HK-2 (cell line): ENCODE measurements at regions not wholly inside any gene's neighbourhood (a gene's known extent, or its start where the extent isn't known, plus 50 kb on each side); places are given as distances from the start of the nearest gene placed in this dataset.

Experiments
- DNase-seq: peaks from one replicate; pipeline ENCODE4 v3.0.0-alpha.2; 2018; ENCODE audit not compliant: unreplicated experiment

- no peak for DNase-seq
These were observed 63.7 kb downstream of the SPCS3 start for GRCh38 chr4:176383273-176384077.

- no peak for DNase-seq
These were observed 65.8 kb downstream of the SPCS3 start for GRCh38 chr4:176385601-176386000.

GRCh38 chr4:176387571-176387970, 67.8 kb downstream of the SPCS3 start:
- DNase-seq: no peak

DNA sequence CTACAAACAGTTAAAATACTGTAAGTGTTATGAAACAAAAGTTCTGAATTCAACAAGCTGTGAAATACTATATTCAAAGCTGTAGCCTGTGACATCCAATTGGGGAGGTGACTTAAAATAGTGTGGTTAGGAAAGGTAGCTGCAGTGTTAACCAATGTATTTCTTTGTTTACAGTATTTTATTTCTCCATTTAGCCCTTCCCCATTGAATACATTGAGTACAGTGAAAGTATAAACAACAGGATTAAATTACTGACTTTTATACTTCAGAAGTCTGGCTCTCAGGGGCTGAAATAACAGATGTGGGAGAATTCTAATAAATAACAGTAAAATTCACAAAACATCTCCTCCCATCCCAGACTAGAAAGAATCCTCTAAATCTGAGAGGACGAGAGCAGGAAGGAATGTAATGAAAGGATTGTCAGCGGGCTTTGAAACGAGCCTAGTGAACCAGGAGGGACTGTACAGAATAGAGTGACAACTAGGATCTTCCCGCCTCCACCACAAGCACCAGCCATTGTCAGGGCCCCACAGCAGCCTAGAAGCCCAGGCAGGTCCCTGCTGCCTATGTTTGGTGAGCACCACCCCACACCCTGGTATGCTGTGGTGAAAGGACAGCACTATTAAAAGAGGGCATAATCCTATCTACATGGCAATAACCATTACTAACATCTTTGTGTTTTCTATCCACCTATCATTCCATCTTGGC, 73.7 kb downstream of the SPCS3 start:
- DNase-seq: no peak

GRCh38 chr4:176400816-176401461, 81.2 kb downstream of the SPCS3 start:
- no peak for DNase-seq

GRCh38 chr4:176404621-176405020, 84.9 kb downstream of the SPCS3 start:
- DNase-seq: no peak

- DNase-seq: no peak
These were observed 86.5 kb downstream of the SPCS3 start for GRCh38 chr4:176406297-176406696.

- DNase-seq: no peak
These were observed 87.0 kb downstream of the SPCS3 start for GRCh38 chr4:176406736-176407135.

DNA sequence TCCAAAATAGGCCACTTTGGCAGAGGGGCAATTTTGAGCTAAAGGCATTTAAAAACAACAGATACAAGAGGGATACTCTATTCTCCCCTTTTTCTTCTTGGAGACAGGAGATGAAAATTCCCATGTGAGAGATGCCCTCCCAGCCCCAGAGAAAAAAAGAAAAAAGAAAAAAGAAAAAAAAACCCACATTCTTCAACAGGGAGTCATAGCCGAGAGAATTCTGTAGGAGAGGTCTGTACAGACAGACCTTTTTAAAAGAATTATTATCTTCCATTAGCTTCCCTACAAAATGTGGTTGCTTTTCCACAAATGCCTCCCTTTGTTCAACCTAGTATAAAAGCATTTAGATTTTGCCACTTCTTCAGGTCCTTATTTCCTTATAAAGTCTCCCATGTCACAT, 89.9 kb downstream of the SPCS3 start:
- DNase-seq: no peak

- DNase-seq: no peak
These were observed 93.4 kb downstream of the SPCS3 start for GRCh38 chr4:176413171-176413570.

GRCh38 chr4:176422001-176422400, 102.2 kb downstream of the SPCS3 start:
- DNase-seq: no peak

- DNase-seq: no peak
These were observed 102.7 kb downstream of the SPCS3 start for GRCh38 chr4:176422511-176422910.

DNA sequence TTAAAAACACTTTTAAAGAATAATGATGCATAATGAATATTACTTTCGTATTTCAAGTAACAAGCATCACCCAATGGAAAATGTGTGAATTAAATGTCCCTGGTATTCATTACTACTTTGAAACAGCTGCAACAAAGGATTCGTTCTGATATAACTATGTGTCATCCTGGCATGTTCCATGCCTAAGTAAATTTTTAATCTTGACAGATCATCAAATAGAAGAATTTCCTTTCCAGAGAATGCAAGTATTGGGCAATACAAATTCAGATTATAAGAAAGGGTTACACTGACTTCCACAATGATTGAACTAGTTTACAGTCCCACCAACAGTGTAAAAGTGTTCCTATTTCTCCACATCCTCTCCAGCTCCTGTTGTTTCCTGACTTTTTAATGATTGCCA, 105.3 kb downstream of the SPCS3 start:
- DNase-seq: no peak

DNA sequence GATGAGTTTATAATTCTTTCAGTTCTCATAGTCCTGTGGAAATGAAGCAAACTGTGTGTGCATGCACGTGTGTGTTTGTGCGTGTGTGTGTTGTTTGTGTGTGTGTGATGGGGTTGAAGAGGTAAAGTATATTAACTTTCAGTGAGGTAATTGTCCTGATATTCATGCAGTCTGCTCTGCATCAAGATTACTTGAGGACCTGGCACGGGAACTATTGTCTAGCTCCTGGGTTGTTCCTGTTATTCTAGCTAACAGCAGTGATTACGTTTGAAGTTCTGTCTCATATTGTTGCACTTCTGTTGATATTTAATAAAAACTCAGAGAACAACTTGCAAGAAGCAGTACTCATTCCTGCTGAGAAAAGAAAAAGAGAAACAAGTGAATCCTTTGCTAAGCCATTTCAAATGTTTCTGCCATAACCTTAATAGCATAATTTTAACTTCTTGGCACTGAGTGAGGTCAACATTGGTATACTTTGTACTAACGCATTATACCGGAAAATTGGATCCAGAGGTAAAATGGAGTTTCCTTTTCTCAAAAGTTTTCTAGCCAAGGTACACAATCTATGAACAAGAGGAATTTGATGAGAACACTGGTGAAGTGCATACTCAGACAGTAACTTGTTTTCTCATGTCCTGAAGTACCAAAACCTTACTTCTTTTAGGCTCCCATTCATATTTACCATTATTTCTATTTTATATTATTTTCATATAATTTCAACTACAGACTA, 113.2 kb downstream of the SPCS3 start:
- no peak for DNase-seq

DNA sequence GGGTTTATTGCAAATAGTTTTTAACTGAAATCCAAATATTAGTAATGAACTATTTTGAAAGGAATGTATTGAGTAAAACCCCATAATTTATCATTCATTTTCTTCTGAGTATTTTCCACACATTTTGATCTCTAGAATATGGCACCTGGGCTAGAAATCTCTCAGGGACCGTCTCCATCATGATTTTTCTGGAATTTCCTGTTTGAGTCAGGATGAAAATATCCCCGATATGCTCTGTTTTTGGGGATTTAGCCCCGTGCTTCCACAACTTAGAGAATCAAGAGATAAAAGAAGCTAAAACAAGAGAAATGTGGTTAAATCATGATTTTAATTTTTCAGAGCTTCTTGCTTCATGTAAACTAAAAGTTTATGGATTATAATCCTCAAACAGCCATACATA, 114.2 kb downstream of the SPCS3 start:
- DNase-seq: no peak

DNA sequence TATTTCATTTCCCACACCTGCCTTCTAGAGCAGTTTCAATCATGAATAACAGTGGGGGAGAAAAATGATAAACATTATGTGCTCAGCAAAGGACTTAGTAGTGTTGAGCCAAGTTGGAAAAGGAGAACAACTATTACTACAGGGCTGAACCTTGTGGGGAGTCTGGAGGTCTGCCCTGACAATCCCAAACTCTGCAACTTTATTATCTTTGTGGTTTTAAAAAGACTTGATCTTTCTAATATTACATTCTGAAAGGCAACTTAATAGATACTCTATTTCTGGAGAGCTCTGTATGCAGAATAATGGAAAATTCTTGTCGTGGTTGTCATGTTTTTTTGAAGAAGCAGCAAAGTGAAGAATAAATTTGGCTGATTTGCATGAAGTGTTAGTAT, 116.1 kb downstream of the SPCS3 start:
- no peak for DNase-seq

DNA sequence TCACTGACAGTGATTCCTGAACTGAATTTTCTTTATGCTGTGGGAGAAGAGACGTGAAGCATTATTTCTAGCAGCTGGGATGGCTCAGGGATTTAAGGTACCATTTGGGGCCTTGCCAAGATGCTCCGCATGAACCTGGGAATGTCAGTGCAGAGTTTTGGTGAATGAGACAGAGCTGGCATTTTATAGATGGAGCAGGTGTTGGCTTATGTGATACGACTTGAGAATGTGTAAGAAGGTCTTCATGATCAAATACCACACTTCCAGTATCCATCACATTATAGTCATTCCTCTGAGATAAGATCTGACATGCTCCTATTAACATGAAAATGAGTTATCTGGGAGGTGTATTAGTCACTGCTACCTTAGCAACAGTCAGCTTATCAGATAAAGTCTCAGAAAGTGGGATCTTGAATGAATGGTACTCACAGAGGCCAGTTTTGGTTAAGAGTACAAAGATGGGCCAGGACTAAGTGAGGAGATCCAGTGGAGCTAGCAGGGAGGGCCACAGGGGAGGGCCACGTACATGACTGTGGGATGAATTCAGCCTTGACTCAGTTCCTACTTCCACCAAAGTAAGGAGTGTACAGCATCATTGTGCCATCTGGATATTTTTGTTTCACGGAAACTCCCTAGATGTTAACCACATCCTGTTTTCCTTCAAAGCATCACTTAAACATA, 116.7 kb downstream of the SPCS3 start:
- no peak for DNase-seq

DNA sequence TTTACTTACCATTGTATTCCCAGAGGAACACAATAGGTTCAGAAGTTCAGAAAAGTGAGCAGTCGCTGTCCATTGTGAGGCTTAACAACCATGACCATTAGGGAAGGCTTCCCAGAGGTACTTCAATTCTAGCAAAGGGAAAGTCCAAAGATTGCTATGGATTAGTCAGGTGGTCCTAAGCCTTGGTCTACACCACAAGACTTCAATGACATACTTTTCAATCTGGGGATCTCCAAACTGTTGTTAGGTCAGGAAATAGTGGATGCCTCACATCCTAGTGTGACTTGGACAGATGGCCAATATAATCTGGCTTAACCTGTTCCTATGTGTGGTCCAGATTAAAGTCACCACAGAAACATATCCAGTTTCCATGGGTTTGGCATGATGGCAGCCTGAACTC, 118.0 kb downstream of the SPCS3 start:
- DNase-seq: no peak

DNA sequence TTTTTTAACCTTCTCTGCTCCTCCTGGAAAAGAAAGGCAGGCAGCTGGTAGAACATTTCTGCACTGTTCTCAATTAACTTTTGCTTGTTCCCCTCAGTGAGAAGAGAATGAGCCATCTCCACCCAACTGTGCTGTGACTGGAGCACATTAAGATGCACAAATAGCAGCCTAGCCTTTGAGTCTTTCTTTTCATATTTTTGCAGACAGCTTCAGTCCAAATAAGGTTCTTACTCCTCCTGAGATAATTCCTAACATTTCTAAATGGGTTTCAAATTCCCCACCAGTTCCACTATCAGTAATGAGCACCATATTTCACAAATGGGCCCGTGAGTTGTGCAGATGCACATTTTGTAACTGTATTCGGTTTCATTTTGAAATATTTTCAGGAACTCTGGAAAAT, 118.6 kb downstream of the SPCS3 start:
- DNase-seq: no peak

DNA sequence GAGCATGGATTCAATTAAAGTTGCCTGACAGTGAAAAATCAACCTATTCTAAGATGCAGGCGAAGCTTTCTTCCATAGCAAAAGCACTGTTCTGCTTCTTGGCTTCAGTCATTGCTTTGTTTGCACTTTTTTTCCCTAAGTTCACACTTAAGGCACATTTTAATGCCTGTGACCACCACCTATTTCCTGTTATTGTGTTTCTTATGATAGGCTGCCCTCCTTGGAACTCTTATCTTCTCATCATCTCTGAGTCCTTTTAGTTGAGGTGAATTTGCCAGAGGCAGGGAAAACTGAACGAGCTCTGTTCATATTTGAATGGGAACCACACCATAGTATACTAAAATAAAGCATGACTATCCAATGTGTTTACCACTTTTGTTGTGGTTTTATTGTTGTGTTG, 119.8 kb downstream of the SPCS3 start:
- DNase-seq: no peak

DNA sequence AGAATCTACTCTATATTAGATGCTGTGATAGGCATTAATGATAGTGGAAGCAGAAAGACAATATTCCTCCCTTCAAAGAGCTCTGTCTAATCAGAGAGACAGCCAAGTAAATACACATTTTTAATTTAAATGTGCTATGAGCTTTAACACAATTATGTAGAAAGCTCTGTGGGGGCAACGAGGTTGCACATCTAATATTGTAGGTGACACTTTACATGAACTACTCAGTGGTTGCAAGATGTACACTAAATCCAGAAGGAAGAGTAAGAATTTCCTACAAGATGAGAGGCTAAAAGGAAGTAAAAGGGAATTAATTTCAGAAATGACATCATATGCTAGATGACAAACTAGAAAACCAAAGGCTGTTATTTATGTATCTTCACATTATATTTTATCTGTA, 120.9 kb downstream of the SPCS3 start:
- DNase-seq: no peak

DNA sequence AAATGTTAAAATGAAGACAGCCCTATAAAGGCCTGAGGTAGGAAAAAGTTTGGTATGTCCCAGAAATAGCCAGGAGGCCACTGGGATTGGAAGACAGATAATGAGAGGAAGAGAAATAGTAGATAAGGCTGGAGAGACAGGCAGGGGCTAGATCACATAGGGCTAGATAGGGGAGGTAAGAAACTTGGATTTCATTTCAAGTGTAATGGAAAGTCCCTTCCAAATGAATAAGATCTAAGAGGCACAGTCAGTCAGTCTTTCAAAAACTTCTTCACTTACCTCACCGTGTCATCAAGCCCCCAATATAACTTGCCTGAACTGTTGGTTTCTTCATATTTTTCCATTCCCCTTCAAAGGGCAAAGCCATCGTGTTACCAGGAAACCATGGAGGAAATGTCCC, 121.8 kb downstream of the SPCS3 start:
- no peak for DNase-seq
